GM19240 (cell line): ENCODE measurements at regions not wholly inside any gene's neighbourhood (a gene's known extent, or its start where the extent isn't known, plus 50 kb on each side); places are given as distances from the start of the nearest gene placed in this dataset.
"Not testable (repeated sequence)": the region's sequence is repeated elsewhere in the genome, so short reads cannot be mapped to it uniquely, and the experiment has no call there.

ENCODE experiments used
- DNase-seq: peaks from one replicate; pipeline ENCODE4 v3.0.0; 2011; ENCODE audit warnings: low spot score; ENCODE audit not compliant: insufficient read length

- no peak for DNase-seq
Measured at GRCh38 chr1:232421143-232421796, 208.7 kb downstream of the SIPA1L2 start.

- no peak for DNase-seq
Measured at GRCh38 chr1:232417636-232418248, 212.2 kb downstream of the SIPA1L2 start.

- DNase-seq: no peak
Measured at GRCh38 chr1:232416026-232416568, 213.8 kb downstream of the SIPA1L2 start.

GRCh38 chr1:232415481-232415880, 214.5 kb downstream of the SIPA1L2 start:
- DNase-seq: not testable (repeated sequence)

GRCh38 chr1:232414100-232414499, 215.8 kb downstream of the SIPA1L2 start:
- no peak for DNase-seq

- no peak for DNase-seq
Measured at GRCh38 chr1:232413674-232414073, 216.3 kb downstream of the SIPA1L2 start.

GRCh38 chr1:232409584-232409983, 220.3 kb downstream of the SIPA1L2 start:
- DNase-seq: no peak

- DNase-seq: no peak
Measured at GRCh38 chr1:232407120-232407519, 222.8 kb downstream of the SIPA1L2 start.

GRCh38 chr1:232405781-232406180, 224.2 kb downstream of the SIPA1L2 start:
- DNase-seq: no peak

GRCh38 chr1:232404981-232405731, 224.8 kb downstream of the SIPA1L2 start:
- no peak for DNase-seq

GRCh38 chr1:232404227-232404626, 225.7 kb downstream of the SIPA1L2 start:
- DNase-seq: no peak

GRCh38 chr1:232403017-232403714, 226.8 kb downstream of the SIPA1L2 start:
- no peak for DNase-seq

GRCh38 chr1:232398823-232399222, 231.1 kb downstream of the SIPA1L2 start:
- no peak for DNase-seq

- no peak for DNase-seq
Measured at GRCh38 chr1:232393444-232394146, 236.3 kb downstream of the SIPA1L2 start.

- DNase-seq: no peak
Measured at GRCh38 chr1:232393010-232393409, 236.9 kb downstream of the SIPA1L2 start.

GRCh38 chr1:232390590-232390989, 239.3 kb downstream of the SIPA1L2 start:
- no peak for DNase-seq

- DNase-seq: no peak
Measured at GRCh38 chr1:232389744-232390143, 240.2 kb downstream of the SIPA1L2 start.

- DNase-seq: no peak
Measured at GRCh38 chr1:232388363-232388762, 241.6 kb downstream of the SIPA1L2 start.

GRCh38 chr1:232386721-232387510, 243.0 kb downstream of the SIPA1L2 start:
- DNase-seq: no peak

GRCh38 chr1:232386294-232386693, 243.6 kb downstream of the SIPA1L2 start:
- no peak for DNase-seq
